HEK293 (cell line): ENCODE measurements at regions not wholly inside any gene's neighbourhood (a gene's known extent, or its start where the extent isn't known, plus 50 kb on each side); places are given as distances from the start of the nearest gene placed in this dataset.

Experiments
- CTCF ChIA-PET: fragments of 350-600 bp; formaldehyde crosslinking; extraction: SDS; loops from one replicate; lab custom pipeline; 2021; ENCODE audit warnings: antibody characterized with exemption; lab: Yijun Ruan, JAX
- POLR2A ChIA-PET: fragments of 300-600 bp; formaldehyde crosslinking; extraction: SDS; loops from one replicate; lab custom pipeline; 2020; ENCODE audit warnings: antibody characterized with exemption, inconsistent platforms; lab: Yijun Ruan, JAX
- H3K27ac ChIP-seq: fragments of 200-500 bp; sonication (Bioruptor generic); 2 replicates; pipeline ENCODE4 v1.5.1; 2014; ENCODE audit warnings: low read depth, low read length, control low read depth, inconsistent platforms; ENCODE audit errors: extremely low read depth
- H3K36me3 ChIP-seq, 2 experiments: fragments of 200-500 bp in 1 of 2; sonication (Bioruptor generic) in 1 of 2; 1 replicate in 1 of 2; 2 replicates in 1 of 2; pipeline ENCODE4 v1.5.1; 2014 to 2017; ENCODE audit warnings: inconsistent platforms in 2 of 2, low read length in 2 of 2; ENCODE audit not compliant: control insufficient read depth in 2 of 2, insufficient read depth in 1 of 2
- H3K4me1 ChIP-seq: fragments of 200-500 bp; sonication (Bioruptor generic); 2 replicates; pipeline ENCODE4 v1.5.1; 2014; ENCODE audit warnings: mild to moderate bottlenecking, low read length, inconsistent platforms; ENCODE audit not compliant: control insufficient read depth, insufficient read depth
- H3K4me3 ChIP-seq: 2 replicates; pipeline ENCODE4 v1.5.1; 2011; ENCODE audit warnings: low read depth, mild to moderate bottlenecking, control low read depth, low read length, moderate library complexity
- H3K9me3 ChIP-seq: fragments of 200-500 bp; sonication (Bioruptor generic); 2 replicates; pipeline ENCODE4 v1.5.1; 2014; ENCODE audit warnings: low read depth, low read length, inconsistent platforms; ENCODE audit not compliant: control insufficient read depth, insufficient read depth
- ELK4 ChIP-seq: IDR thresholded peaks from 2 replicates; pipeline ENCODE4 v1.6.1; 2011; ENCODE audit warnings: mild to moderate bottlenecking, low read depth, low read length, borderline replicate concordance
- GLIS1 ChIP-seq: fragments of 450-650 bp; formaldehyde crosslinking; IDR thresholded peaks from 2 replicates; pipeline ENCODE4 v1.5.1; 2016; ENCODE audit warnings: missing biosample characterization, missing genetic modification characterization
- MYNN ChIP-seq: fragments of 450-650 bp; formaldehyde crosslinking; IDR thresholded peaks from 2 replicates; pipeline ENCODE4 v1.5.1; 2016; ENCODE audit warnings: missing biosample characterization, missing genetic modification characterization, borderline replicate concordance
- PRDM1 ChIP-seq: fragments of 450-650 bp; formaldehyde crosslinking; IDR thresholded peaks from 2 replicates; pipeline ENCODE4; 2016; ENCODE audit warnings: missing biosample characterization, missing genetic modification characterization
- PRDM10 ChIP-seq: fragments of 450-650 bp; formaldehyde crosslinking; IDR thresholded peaks from 2 replicates; pipeline ENCODE4 v1.5.1; 2016; ENCODE audit warnings: missing biosample characterization, missing genetic modification characterization
- TRIM28 ChIP-seq: IDR thresholded peaks from 2 replicates; pipeline ENCODE4 v1.6.1; 2011; ENCODE audit warnings: low read length, control low read depth, borderline replicate concordance
- ZFP41 ChIP-seq: fragments of 450-650 bp; formaldehyde crosslinking; IDR thresholded peaks from 2 replicates; pipeline ENCODE4 v1.5.1; 2016; ENCODE audit warnings: missing biosample characterization, missing genetic modification characterization, borderline replicate concordance
- ZNF112 ChIP-seq: fragments of 450-650 bp; formaldehyde crosslinking; IDR thresholded peaks from 2 replicates; pipeline ENCODE4 v1.5.0; 2017; ENCODE audit warnings: missing biosample characterization, missing genetic modification characterization
- ZNF211 ChIP-seq: fragments of 450-650 bp; formaldehyde crosslinking; IDR thresholded peaks from 2 replicates; pipeline ENCODE4 v1.5.1; 2016; ENCODE audit warnings: low read depth, missing biosample characterization, missing genetic modification characterization
- ZNF354C ChIP-seq: fragments of 450-650 bp; formaldehyde crosslinking; IDR thresholded peaks from 2 replicates; pipeline ENCODE4 v1.5.1; 2016; ENCODE audit warnings: missing biosample characterization, missing genetic modification characterization, low read depth, borderline replicate concordance
- ZNF423 ChIP-seq: fragments of 450-650 bp; formaldehyde crosslinking; IDR thresholded peaks from 2 replicates; pipeline ENCODE4 v1.5.1; 2016; ENCODE audit warnings: missing biosample characterization, missing genetic modification characterization
- ZNF449 ChIP-seq: fragments of 450-650 bp; formaldehyde crosslinking; IDR thresholded peaks from 2 replicates; pipeline ENCODE4 v1.5.1; 2017; ENCODE audit warnings: missing biosample characterization, mild to moderate bottlenecking, missing genetic modification characterization, moderate library complexity
- ZNF510 ChIP-seq: fragments of 450-650 bp; formaldehyde crosslinking; IDR thresholded peaks from 2 replicates; pipeline ENCODE4 v1.5.1; 2018; ENCODE audit warnings: mild to moderate bottlenecking, missing genetic modification characterization, missing biosample characterization; ENCODE audit not compliant: insufficient replicate concordance
- ZNF544 ChIP-seq: fragments of 450-650 bp; formaldehyde crosslinking; IDR thresholded peaks from 2 replicates; pipeline ENCODE4 v1.5.0; 2017; ENCODE audit warnings: missing biosample characterization, missing genetic modification characterization
- ZNF560 ChIP-seq: fragments of 450-650 bp; formaldehyde crosslinking; IDR thresholded peaks from 2 replicates; pipeline ENCODE4 v1.5.1; 2017; ENCODE audit warnings: missing biosample characterization, missing genetic modification characterization, borderline replicate concordance
- ZNF585B ChIP-seq: fragments of 450-650 bp; formaldehyde crosslinking; IDR thresholded peaks from 2 replicates; pipeline ENCODE4 v1.5.1; 2016; ENCODE audit warnings: missing biosample characterization, missing genetic modification characterization
- ZNF596 ChIP-seq: fragments of 450-650 bp; IDR thresholded peaks from 2 replicates; pipeline ENCODE4 v1.5.0; 2018; ENCODE audit warnings: missing biosample characterization, mild to moderate bottlenecking, missing genetic modification characterization, moderate library complexity
- ZNF707 ChIP-seq: fragments of 450-650 bp; formaldehyde crosslinking; IDR thresholded peaks from 2 replicates; pipeline ENCODE4 v1.5.1; 2016; ENCODE audit warnings: missing biosample characterization, missing genetic modification characterization
- ZSCAN23 ChIP-seq: fragments of 450-650 bp; formaldehyde crosslinking; IDR thresholded peaks from 2 replicates; pipeline ENCODE4 v1.5.1; 2016; ENCODE audit warnings: missing biosample characterization, missing genetic modification characterization

GRCh38 chr1:194298007-194298598, 1111.7 kb upstream of the B3GALT2 start (continued):
- no peak for TF ChIP-seq MYNN (tag by site-specific recombination)

- H3K4me1 ChIP-seq: no peaks in the 10 kb centered on the region
- CTCF ChIA-PET: no interaction called here
Measured at GRCh38 chr1:194297094-194297493, 1110.7 kb upstream of the B3GALT2 start.

More at GRCh38 chr1:194297094-194297493, 1110.7 kb upstream of the B3GALT2 start:
- no peak for TF ChIP-seq TRIM28
- no peak for TF ChIP-seq ZNF585B (tag by site-specific recombination)
- TF ChIP-seq ELK4: no peak
- no peak for TF ChIP-seq ZNF544
- no peak for TF ChIP-seq ZNF354C (tag by site-specific recombination)
- no peak for TF ChIP-seq PRDM1 (tag by site-specific recombination)
- TF ChIP-seq ZNF423 (tag by site-specific recombination): no peak
- no peak for TF ChIP-seq ZNF449
- no peak for TF ChIP-seq PRDM10 (tag by site-specific recombination)
- no peak for TF ChIP-seq ZNF211 (tag by site-specific recombination)
- no peak for TF ChIP-seq ZNF560
- TF ChIP-seq ZNF596: no peak
- no peak for TF ChIP-seq ZNF707 (tag by site-specific recombination)
- no peak for TF ChIP-seq ZFP41 (tag by site-specific recombination)
- no peak for TF ChIP-seq ZNF510
- no peak for TF ChIP-seq ZNF112
- no peak for TF ChIP-seq GLIS1 (tag by site-specific recombination)
- TF ChIP-seq ZSCAN23 (tag by site-specific recombination): no peak
- TF ChIP-seq, all 188 proteins: peak for 0
- H3K36me3 ChIP-seq: no peaks in the 10 kb centered on the region
- H3K4me3 ChIP-seq: no peak overlapping the region
- no peaks in the 10 kb centered on the region for H3K9me3 ChIP-seq
- no peak overlapping the region for H3K27ac ChIP-seq
- POLR2A ChIA-PET: no interaction called here
